SHP77 (cell line): ENCODE measurements at regions not wholly inside any gene's neighbourhood (a gene's known extent, or its start where the extent isn't known, plus 50 kb on each side); places are given as distances from the start of the nearest gene placed in this dataset.

ENCODE experiments used
- DNase-seq, 2 experiments: peaks; one replicate each; lab custom pipeline; 2025; lab: John Stamatoyannopoulos, UW

- DNase-seq: no peak
Measured at GRCh38 chr4:19151684-19152083, 1100.0 kb upstream of the SLIT2 start.

DNA sequence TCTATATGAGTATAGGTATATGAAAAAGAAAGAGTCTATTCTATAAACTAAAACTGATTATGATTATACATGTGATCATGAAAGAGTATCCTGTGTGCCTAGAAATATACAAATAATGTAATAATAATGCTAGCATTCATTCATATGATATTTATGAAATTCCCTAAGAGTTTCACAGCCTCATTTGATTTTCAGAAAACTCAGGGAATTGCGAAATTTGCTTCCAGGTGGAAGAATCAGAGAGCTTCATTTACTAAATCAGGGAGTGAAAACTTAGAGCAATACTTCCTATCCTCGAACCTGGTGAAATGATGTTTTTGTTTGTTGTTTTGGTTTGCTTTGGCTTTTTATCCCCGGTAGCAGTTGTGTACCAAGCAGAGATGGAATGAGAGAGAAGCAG is 1105.7 kb upstream of the SLIT2 start:
- no peak for DNase-seq

DNA sequence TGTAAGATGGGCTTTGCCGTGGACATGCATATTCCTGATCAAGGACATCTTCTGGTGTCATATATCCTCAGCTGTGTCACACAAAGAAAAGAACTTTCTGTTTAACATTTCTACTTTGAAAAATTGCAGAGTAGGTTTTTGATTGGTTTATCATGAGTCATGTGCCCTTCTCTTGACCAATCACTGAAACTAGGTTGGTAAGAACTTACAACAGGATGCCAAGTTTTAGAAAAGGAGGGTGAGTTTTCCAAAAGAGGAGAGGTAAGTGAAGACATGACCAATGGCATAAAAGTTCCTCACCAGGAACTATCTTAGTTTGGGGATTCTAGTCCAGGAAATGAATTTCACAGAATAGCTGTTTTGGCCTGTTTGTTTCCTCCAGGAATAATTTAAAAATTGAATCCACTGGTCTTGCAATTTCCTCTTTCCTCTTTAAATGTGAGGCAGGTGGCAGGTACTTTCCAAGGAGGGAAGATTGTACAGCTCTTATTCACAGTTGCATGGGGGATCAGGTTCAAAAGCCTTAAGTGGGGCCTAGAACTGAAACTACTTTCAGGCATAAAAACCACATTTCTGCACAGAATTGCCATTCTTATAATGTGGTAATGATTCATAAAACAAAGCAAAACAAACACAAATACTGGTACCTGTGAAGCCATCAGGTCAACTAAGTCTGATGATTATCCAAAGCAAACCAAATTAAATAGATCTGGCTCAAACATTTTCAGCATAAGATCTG is 1114.5 kb upstream of the LCORL start:
- no peak for DNase-seq

DNA sequence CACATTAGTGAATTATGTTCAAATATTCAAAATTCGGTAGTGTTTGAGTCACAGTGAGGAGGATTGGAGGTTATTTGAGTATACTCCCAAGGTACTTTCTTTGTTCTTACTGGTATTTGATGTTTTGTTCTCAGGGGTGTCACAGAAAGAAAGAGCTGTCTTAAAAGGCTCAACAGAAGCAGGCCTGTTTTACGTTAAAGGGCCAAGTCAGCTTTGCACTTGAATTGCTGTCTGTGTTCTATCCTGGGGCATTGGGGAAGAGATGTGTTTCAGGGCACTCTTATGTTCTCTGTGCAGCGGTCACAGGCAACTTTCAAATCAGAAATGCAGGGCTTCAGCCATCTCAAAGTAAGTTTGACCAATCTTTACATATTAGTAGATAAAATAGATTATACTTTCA is 1113.1 kb upstream of the LCORL start:
- DNase-seq: no peak

GRCh38 chr4:19133315-19133714 is 1111.8 kb upstream of the LCORL start:
- DNase-seq: no peak

DNA sequence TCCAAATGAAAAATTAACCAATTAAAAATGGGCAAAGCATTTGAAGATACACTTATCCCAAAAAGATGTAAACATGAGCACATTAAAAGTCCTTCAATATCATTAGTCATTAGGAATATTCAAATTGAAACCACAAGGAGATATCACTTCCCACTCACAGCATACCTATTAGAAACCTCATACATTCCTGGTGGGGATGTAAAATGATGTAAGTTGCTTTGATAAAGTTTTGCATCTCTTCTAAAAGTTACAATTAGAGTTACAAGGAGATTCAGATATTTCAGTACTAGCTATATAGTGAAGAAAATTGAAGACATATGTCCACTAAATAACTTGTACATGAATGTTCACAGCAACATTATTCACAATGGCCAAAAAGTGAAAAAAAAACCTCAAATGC is 1109.3 kb upstream of the LCORL start:
- no peak for DNase-seq

- DNase-seq: no peak
Measured at GRCh38 chr4:19128176-19128575, 1106.6 kb upstream of the LCORL start.

DNA sequence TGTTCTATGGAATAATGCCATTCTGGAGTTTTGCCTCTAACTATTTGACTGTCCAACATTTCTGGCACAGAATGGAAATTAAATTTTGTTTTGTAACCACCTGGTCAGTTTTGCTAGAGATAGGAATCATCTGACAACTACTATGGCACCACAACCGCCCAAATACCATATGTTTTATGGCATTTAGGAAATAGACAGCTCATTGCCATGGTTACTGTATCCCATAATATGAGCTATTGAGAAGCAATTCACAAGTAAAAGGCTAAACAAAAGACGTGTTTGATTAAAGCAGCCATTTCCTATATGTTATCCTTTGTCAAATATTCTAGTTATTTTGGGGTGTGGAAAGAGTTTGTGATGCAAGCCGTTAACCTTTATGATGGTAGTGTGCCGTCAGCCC is 1105.3 kb upstream of the LCORL start:
- DNase-seq: no peak

DNA sequence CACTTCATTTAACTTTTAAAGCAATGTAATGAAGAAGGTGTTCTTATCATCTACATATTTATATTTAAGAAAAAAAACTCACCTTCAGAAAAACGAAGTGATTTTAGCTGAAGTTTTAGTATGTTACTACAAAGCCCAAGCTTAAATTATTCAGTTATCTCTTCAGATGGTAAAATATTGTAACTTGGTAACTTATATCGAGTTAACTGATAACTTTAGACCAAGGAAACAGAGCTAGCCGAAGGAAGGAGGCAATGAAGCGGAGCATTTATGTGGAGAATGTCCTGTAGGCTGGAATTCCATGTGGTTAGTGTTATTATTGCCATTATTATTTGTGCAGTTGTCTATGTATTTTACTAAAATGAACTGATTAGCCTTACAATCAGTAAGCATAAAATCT is 1102.1 kb upstream of the LCORL start:
- no peak for DNase-seq

GRCh38 chr4:19119904-19120560 is 1098.5 kb upstream of the LCORL start:
- DNase-seq: no peak

DNA sequence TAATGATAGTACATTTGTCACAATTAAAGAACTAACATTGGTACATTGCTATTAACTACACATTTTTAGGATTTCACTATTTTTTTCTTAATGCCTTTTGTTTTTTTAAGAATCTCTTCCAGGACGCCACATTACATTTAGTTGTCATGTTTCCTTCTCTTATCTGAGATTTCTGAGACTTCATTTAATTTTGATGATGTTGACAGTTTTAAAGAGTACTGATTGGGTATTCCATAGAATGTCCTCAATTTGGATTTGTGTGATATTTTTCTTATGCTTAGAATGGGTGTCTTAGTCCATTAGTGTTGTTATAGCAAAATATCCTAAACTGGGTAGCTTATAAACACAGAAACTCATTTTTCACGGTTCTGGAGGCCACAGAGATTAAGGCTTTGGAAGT is 1095.5 kb upstream of the LCORL start:
- DNase-seq: no peak

DNA sequence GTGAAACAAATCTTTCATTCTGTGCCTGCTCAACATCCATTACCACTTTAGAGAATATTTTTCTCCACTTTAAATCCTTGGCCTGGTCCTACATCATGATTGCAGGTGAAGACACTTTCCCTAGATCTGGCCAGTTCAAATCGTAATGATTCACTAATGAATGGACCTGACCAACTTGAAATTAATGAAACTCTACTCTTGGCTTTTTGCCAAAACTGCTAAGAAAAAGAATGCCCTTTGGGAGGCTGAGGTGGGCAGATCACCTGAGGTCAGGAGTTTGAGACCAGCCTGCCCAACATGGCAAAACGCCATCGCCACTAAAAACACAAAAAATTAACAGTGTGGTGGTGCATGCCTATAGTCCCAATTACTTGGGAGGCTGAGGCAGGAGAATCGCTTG is 1082.6 kb upstream of the LCORL start:
- DNase-seq: no peak

DNA sequence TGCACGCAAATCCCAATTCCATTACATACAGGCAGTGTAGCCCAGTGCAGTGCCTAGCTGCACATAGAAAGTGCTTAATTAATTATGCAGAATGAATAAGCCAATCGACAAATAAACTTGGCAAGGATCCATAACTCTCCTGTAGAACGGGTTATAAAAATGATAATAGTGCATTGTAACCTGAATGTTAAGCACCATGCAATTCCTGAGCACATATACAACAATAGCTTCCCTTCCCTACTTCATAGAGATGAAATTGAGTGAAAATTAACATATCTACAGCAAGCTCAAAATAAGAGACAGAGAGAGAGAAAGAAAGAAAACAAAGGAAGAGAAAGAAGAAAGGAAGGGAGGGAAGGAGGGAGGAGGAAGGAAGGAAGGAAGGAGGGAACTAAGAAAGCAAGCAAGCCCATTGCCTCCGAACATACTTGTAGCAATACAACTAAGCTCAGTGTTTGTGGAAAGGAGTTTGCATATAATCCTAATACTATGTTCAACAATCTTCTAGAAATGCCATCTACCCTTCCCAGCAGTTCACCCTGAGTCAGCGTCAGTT is 1074.0 kb upstream of the LCORL start:
- DNase-seq: no peak

DNA sequence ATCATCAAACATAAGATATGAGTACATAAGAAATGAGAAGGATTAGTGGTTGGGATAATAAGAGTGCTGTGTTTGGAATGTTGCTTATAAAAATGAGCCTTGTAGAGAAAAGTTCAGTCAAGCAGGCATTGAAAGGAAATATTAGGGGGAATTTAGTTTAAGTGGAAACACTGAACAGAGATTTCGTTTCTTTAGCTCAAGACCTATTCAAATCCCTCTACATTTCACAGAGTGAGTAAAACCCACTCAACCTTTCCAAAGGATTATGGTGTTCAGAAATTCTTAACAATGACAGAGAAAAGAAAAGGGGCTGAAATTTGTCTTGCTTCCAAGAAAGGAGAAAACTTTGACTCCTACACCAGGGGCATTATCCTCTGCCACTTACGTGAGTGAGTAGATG is 1072.4 kb upstream of the LCORL start:
- no peak for DNase-seq

GRCh38 chr4:19092797-19093196 is 1071.2 kb upstream of the LCORL start:
- no peak for DNase-seq

DNA sequence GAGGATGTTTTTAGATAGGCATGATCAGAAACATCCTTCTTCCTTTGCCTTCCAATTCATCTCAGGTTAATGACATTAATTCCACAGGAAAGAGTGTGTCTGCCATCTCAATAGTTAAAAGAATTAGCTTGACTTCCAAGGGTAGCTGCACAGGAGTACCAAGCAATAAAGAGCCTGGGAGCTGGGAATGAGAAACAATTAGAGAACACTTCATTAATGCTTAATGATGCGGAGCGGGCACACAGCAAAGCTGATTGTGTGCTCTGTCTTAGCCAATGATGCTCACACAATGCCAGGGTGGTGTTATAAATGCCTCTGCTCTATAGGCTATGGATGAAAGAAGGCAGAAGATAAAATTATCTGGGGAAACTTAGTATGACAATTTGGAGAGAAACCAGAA is 1052.5 kb upstream of the LCORL start:
- DNase-seq: no peak

DNA sequence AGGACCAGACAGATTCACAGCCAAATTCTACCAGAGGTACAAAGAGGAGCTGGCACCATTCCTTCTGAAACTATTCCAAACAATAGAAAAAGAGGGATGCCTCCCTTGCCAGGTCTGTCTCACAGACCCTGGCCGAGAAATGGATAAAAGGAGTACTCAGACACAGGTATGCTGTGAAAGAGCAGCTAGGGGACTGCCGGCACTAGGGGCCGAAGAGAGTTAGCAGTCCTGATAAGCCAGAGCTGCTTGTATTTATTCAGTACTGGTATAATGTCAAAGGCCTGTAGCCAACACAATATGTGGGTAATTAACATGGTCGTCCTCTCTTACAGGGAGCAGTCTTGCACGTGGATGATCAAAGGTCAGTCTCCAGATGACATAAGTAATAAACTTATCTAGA is 1042.1 kb upstream of the LCORL start:
- DNase-seq: no peak

GRCh38 chr4:19054916-19055315 is 1033.4 kb upstream of the LCORL start:
- no peak for DNase-seq

DNA sequence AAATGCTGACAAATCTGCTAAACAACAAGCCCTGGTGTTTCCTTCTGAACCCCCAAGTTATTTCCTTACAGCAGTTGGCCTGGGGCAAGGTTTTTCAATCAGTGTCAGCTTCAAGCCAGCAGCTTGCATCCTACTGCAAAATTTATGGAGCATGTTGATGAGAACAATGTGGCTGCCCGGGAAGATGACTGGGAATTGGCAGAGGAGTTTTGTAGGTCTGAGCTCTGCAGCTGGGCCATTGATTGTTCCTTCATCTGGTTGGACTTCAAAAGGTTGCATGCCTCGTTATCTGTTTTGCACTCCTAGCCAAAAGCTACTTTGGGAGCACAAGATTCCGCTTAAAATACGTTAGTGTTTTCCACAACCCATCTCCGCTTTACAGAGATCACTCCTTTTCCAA is 1030.3 kb upstream of the LCORL start:
- no peak for DNase-seq

DNA sequence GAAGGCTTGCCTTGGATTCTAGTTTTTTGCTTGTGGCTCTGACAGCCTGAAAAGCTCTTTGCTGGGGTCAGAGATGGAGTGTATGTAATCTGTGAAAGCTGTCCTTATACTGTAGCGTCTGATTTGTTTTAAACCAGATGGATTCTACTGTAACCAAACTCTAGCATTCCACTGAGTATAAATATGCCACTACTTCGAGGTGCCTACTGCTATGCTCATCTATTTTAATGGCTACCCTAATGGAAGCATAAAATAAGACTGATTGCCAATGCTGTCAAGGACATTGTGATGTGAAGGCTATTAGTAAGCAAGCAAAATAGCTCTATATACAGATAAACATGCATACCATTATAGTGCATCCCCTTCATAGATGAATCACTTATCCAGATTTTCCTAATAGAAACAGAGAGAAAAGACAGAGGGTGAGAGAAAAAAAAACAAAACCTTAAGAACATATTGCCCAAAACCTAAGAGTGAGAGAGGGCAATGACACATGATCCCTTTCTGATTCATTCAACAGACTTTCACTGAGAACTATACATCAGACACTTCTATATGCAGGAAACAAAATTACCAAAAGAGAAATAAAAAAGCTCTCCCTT is 1025.8 kb upstream of the LCORL start:
- no peak for DNase-seq

- no peak for DNase-seq
Measured at GRCh38 chr4:19039816-19040215, 1018.3 kb upstream of the LCORL start.

- DNase-seq: no peak
Measured at GRCh38 chr4:19038231-19038630, 1016.7 kb upstream of the LCORL start.
